Progenitor cell of endocrine pancreas (in vitro differentiated cells): ENCODE measurements at regions not wholly inside any gene's neighbourhood (a gene's known extent, or its start where the extent isn't known, plus 50 kb on each side); places are given as distances from the start of the nearest gene placed in this dataset.

Source experiments
- DNase-seq: peaks from one replicate; pipeline ENCODE4 v3.0.0; 2021; ENCODE audit warnings: low spot score; ENCODE audit not compliant: unreplicated experiment
- H3K27ac Mint-ChIP-seq: 2 replicates; pipeline ENCODE4 v1.8.0; 2021; ENCODE audit warnings: mild to moderate bottlenecking, moderate library complexity, mixed read lengths
- H3K27me3 Mint-ChIP-seq: 2 replicates; pipeline ENCODE4 v1.8.0; 2021; ENCODE audit warnings: mixed read lengths
- H3K36me3 Mint-ChIP-seq: 2 replicates; pipeline ENCODE4 v1.8.0; 2022; ENCODE audit warnings: mixed read lengths; ENCODE audit not compliant: insufficient read depth
- H3K4me1 Mint-ChIP-seq: 2 replicates; pipeline ENCODE4 v1.8.0; 2021; ENCODE audit warnings: low read depth, mixed read lengths
- H3K4me3 Mint-ChIP-seq: 2 replicates; pipeline ENCODE4 v1.8.0; 2021; ENCODE audit warnings: low read depth, mild to moderate bottlenecking, moderate library complexity, mixed read lengths
- H3K9me3 Mint-ChIP-seq: 2 replicates; pipeline ENCODE4 v1.8.0; 2021; ENCODE audit warnings: low read depth, mixed read lengths
- TF ChIP-seq, protein P1 (sequence below): fragments of 200-600 bp; sonication (generic); IDR thresholded peaks from one replicate; pipeline ENCODE4 v1.5.0; 2021; ENCODE audit warnings: antibody characterized with exemption, mild to moderate bottlenecking; ENCODE audit not compliant: unreplicated experiment

DNA sequence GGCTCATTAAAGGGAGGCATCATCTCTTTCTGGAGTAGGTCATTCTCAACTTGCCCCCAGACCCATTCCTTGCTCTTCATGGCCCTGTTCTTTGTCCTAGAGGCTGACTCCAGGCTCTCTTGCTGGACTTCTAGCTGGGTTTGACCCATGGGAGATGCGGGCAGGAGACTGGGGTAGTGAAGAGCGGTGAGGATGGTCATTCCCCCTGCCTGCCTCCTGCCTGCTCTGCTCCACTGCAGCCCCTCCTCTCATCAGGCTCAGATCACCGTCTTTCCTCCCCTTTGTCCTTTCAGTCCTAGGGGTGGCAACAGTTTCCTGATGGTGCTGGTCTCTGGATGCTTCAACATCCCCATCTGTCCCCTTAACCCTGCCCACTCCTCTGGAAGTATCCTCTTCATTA is 170.9 kb downstream of the ABHD5 start:
- Mint-ChIP-seq H3K4me3 (no peak overlapping the region), H3K27me3 (peaks cover 60% of the 10 kb centered on the region)

DNA sequence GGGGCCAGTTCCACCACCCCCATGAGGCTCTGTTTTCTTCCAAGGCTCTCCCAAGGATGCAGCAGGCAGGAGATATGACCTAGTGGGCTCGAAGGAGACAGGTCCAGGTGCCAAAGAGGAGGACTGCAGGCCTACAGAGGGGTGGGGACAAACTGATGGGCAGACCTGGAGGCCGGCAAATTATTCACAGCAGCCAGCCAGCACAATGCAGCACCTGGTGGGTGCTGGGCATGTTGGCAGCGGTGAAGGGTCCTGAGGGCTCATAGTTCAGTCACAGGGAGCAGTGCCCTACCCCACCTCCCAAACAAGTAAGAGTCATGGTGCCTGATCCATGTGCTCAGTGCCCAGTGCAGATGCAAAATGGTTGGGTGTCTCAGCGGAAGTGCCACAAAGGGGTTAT is 171.7 kb downstream of the ABHD5 start:
- H3K27me3 Mint-ChIP-seq = peaks cover 51% of the 10 kb centered on the region
- no peak overlapping the region for H3K4me3 Mint-ChIP-seq
- H3K36me3 Mint-ChIP-seq = no peaks in the 10 kb centered on the region
- H3K9me3 Mint-ChIP-seq = no peaks in the 10 kb centered on the region
- H3K4me1 Mint-ChIP-seq = peaks cover 16% of the 10 kb centered on the region
- TF ChIP-seq, protein P1, sequence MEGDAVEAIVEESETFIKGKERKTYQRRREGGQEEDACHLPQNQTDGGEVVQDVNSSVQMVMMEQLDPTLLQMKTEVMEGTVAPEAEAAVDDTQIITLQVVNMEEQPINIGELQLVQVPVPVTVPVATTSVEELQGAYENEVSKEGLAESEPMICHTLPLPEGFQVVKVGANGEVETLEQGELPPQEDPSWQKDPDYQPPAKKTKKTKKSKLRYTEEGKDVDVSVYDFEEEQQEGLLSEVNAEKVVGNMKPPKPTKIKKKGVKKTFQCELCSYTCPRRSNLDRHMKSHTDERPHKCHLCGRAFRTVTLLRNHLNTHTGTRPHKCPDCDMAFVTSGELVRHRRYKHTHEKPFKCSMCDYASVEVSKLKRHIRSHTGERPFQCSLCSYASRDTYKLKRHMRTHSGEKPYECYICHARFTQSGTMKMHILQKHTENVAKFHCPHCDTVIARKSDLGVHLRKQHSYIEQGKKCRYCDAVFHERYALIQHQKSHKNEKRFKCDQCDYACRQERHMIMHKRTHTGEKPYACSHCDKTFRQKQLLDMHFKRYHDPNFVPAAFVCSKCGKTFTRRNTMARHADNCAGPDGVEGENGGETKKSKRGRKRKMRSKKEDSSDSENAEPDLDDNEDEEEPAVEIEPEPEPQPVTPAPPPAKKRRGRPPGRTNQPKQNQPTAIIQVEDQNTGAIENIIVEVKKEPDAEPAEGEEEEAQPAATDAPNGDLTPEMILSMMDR = no peak
- no peak for DNase-seq
- no peak overlapping the region for H3K27ac Mint-ChIP-seq

More for the DNA sequence above, 170.9 kb downstream of the ABHD5 start:
- Mint-ChIP-seq H3K27ac (no peak overlapping the region), H3K9me3 (no peaks in the 10 kb centered on the region), H3K4me1 (peaks cover 11% of the 10 kb centered on the region), H3K36me3 (no peaks in the 10 kb centered on the region)
- DNase-seq = no peak
- TF ChIP-seq, protein P1 = no peak

DNA sequence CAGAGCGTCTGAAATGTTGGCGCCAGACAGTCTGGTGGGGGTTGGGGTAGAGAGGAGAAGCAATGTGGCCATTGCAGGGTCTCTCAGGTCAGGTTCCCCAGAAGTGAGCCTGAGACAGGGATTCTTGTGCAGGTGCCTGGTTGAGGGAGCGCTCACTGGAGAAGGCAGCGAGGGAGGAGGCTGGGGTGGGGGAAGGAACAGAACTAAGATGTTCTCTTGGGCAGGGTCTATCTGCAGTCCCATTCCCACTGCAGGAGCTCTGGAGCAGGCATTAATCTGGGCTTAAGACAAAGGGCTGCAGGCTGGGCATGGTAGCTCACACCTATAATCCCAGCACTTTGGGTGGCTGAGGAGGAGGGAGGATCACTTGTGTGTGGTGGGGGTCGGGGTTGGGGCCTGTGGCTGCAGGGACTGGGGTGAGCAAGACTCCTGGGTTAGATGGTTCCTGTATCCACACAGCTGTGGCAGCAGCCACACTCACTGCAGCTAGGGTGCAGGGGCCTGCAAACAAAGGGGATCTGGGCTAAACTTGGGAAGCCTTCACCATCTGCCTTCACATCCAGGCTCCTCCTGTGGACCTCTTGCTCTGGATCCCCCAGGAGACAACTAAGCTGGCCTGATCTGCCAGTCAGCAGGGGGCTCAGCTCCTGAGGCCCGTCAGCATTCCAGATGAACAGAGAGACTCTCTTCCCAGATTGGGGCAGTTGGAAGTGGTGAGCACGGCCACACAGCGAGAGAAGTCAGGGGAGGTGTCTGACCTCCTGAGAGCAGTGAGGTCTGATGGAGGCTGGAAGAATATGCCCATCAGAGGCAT is 172.5 kb downstream of the ABHD5 start:
- Mint-ChIP-seq H3K27ac (no peak overlapping the region), H3K9me3 (no peaks in the 10 kb centered on the region), H3K27me3 (peaks cover 45% of the 10 kb centered on the region), H3K4me1 (peaks cover 15% of the 10 kb centered on the region), H3K36me3 (no peaks in the 10 kb centered on the region), H3K4me3 (no peak overlapping the region)
- TF ChIP-seq, protein P1 = no peak
- no peak for DNase-seq

DNA sequence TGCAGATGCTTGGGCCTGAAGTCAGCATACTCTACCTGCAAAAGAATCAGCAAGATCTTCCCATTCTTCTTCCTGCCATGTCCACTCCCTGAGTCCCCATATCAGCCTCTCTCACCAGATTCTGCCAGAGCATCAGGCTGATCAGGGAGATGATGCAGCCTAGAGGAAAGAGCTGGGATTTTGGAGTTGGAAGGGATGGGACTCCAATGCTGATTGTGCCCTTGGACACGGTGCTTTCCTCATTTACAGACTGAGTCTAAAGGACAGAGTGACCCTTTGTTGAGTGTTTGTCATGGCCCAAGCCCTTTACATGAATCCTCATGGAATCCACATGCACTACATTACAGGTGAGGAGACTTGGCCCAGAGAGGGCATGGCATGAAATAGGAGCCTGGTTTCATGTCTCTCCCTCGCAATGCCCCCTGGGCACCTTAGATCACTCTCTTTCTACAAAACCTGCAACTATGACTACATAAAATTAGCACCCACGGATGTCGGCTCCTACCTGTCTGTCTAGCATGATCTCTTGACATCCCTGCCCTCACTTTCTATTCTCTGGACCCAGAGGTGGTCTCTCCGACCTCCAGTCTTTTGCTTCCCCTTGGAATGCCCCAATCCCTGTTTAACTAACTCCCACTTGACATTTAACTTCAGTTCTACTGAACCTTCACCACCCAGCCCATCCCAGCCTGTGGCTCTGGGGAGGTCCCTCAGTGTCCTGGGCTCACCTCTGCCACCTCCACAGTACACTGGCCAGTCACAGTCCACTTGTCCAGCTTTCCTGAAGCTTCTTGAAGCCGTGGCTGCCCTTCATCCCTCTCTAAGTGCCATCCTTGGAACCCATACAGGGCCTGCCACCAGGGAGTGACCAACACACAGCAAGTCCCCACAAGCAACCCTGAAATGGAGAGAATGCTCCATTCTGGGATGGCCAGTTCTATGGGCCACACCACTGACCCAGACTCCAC is 173.5 kb downstream of the ABHD5 start:
- Mint-ChIP-seq H3K4me1 (peaks cover 9% of the 10 kb centered on the region), H3K27ac (no peak overlapping the region), H3K36me3 (no peaks in the 10 kb centered on the region), H3K9me3 (no peaks in the 10 kb centered on the region), H3K4me3 (no peak overlapping the region), H3K27me3 (peaks cover 42% of the 10 kb centered on the region)
- no peak for DNase-seq
- TF ChIP-seq, protein P1 = no peak

DNA sequence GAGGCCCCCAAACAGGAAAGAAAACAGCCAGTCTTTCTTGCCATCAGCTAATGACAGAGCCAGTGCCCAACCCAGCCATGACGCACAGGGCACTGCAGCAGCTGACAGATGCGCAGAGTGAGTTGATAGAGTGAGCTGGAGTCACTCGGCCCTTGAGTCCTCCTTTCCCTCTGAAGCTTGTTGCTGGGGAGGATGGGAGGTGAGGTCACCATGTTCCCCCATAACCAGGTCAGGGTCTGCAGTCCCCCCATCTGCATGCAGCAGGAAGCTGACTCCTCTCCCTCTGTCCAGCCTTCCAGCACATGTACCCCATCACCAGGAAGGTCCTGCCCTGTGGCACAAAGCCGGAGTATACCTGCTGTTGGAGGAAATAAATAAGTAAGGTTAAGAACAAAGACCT is 174.6 kb downstream of the ABHD5 start:
- Mint-ChIP-seq H3K27ac (no peak overlapping the region), H3K36me3 (no peaks in the 10 kb centered on the region), H3K27me3 (peaks cover 43% of the 10 kb centered on the region), H3K4me1 (peaks cover 15% of the 10 kb centered on the region), H3K4me3 (no peak overlapping the region), H3K9me3 (no peaks in the 10 kb centered on the region)
- no peak for DNase-seq
- TF ChIP-seq, protein P1 = no peak
